Activated naive CD4-positive, alpha-beta T cell treated with anti-CD3 and anti-CD28 coated beads, Interleukin-2, amount 10 ng/mL, durations not matched to agents 7 days and 5 days (primary cell): ENCODE measurements at regions not wholly inside any gene's neighbourhood (a gene's known extent, or its start where the extent isn't known, plus 50 kb on each side); places are given as distances from the start of the nearest gene placed in this dataset.

ENCODE experiments used
- CTCF ChIA-PET: fragments of 350-600 bp; sonication (Branson Sonifier 250); formaldehyde crosslinking; loops from one replicate; lab custom pipeline; 2021; ENCODE audit warnings: antibody characterized with exemption; lab: Charles Lee
- DNase-seq: peaks from one replicate; pipeline ENCODE4 v3.0.0-alpha.2; 2020
- H3K27ac Mint-ChIP-seq: one replicate; pipeline ENCODE4 v1.8.0; 2021; ENCODE audit warnings: mild to moderate bottlenecking, moderate library complexity, mixed read lengths
- H3K27me3 Mint-ChIP-seq: one replicate; pipeline ENCODE4 v1.8.0; 2021; ENCODE audit warnings: mild to moderate bottlenecking, mixed read lengths
- H3K36me3 Mint-ChIP-seq: one replicate; pipeline ENCODE4 v1.8.0; 2021; ENCODE audit warnings: mixed read lengths
- H3K4me1 Mint-ChIP-seq: one replicate; pipeline ENCODE4 v1.8.0; 2021; ENCODE audit warnings: mixed read lengths
- H3K4me3 Mint-ChIP-seq: one replicate; pipeline ENCODE4 v1.8.0; 2021; ENCODE audit warnings: mild to moderate bottlenecking, moderate library complexity, mixed read lengths
- H3K9me3 Mint-ChIP-seq: one replicate; pipeline ENCODE4 v1.8.0; 2021; ENCODE audit warnings: mixed read lengths

- Mint-ChIP-seq H3K9me3 (no peaks in the 10 kb centered on the region), H3K4me1 (no peaks in the 10 kb centered on the region), H3K36me3 (no peaks in the 10 kb centered on the region), H3K27ac (no peak overlapping the region), H3K4me3 (no peak overlapping the region), H3K27me3 (no peaks in the 10 kb centered on the region)
- no peak for DNase-seq
- CTCF ChIA-PET = no interaction called here
Measured at GRCh38 chr2:19819097-19820065, 82.4 kb downstream of the TTC32 start.

- Mint-ChIP-seq H3K36me3 (no peaks in the 10 kb centered on the region), H3K27ac (no peak overlapping the region), H3K4me3 (no peak overlapping the region), H3K27me3 (no peaks in the 10 kb centered on the region), H3K9me3 (no peaks in the 10 kb centered on the region), H3K4me1 (no peaks in the 10 kb centered on the region)
- CTCF ChIA-PET = no interaction called here
- DNase-seq = no peak
Measured at GRCh38 chr2:19818543-19818942, 83.2 kb downstream of the TTC32 start.

GRCh38 chr2:19818039-19818438 is 83.7 kb downstream of the TTC32 start:
- Mint-ChIP-seq H3K27me3 (no peaks in the 10 kb centered on the region), H3K9me3 (no peaks in the 10 kb centered on the region), H3K4me1 (no peaks in the 10 kb centered on the region), H3K4me3 (no peak overlapping the region), H3K27ac (no peak overlapping the region), H3K36me3 (no peaks in the 10 kb centered on the region)
- no peak for DNase-seq
- CTCF ChIA-PET = no interaction called here

GRCh38 chr2:19815746-19816145 is 86.0 kb downstream of the TTC32 start:
- DNase-seq = no peak
- Mint-ChIP-seq H3K27ac (no peak overlapping the region), H3K9me3 (no peaks in the 10 kb centered on the region), H3K4me1 (no peaks in the 10 kb centered on the region), H3K27me3 (no peaks in the 10 kb centered on the region), H3K4me3 (no peak overlapping the region), H3K36me3 (no peaks in the 10 kb centered on the region)
- CTCF ChIA-PET = no interaction called here

GRCh38 chr2:19812166-19812565 is 89.6 kb downstream of the TTC32 start:
- no peak for DNase-seq
- H3K9me3 Mint-ChIP-seq = no peaks in the 10 kb centered on the region
- no peak overlapping the region for H3K27ac Mint-ChIP-seq

GRCh38 chr2:19811186-19811585 is 90.6 kb downstream of the TTC32 start:
- no peak for DNase-seq
- Mint-ChIP-seq H3K27me3 (peaks cover 9% of the 10 kb centered on the region), H3K9me3 (no peaks in the 10 kb centered on the region), H3K4me1 (no peaks in the 10 kb centered on the region), H3K36me3 (no peaks in the 10 kb centered on the region), H3K27ac (no peak overlapping the region), H3K4me3 (no peak overlapping the region)
- CTCF ChIA-PET = no interaction called here

More at GRCh38 chr2:19812166-19812565, 89.6 kb downstream of the TTC32 start:
- Mint-ChIP-seq H3K4me3 (no peak overlapping the region), H3K36me3 (no peaks in the 10 kb centered on the region), H3K4me1 (no peaks in the 10 kb centered on the region), H3K27me3 (peaks cover 6% of the 10 kb centered on the region)
- CTCF ChIA-PET = no interaction called here

- Mint-ChIP-seq H3K36me3 (no peaks in the 10 kb centered on the region), H3K4me1 (no peaks in the 10 kb centered on the region), H3K27ac (no peak overlapping the region)
Measured at GRCh38 chr2:19810637-19811036, 91.1 kb downstream of the TTC32 start.

GRCh38 chr2:19810148-19810547 is 91.6 kb downstream of the TTC32 start:
- Mint-ChIP-seq H3K27ac (no peak overlapping the region), H3K4me1 (no peaks in the 10 kb centered on the region), H3K36me3 (no peaks in the 10 kb centered on the region), H3K27me3 (peaks cover 9% of the 10 kb centered on the region), H3K9me3 (no peaks in the 10 kb centered on the region), H3K4me3 (no peak overlapping the region)
- no peak for DNase-seq
- CTCF ChIA-PET = no interaction called here

More at GRCh38 chr2:19810637-19811036, 91.1 kb downstream of the TTC32 start:
- DNase-seq = no peak
- no peak overlapping the region for H3K4me3 Mint-ChIP-seq
- H3K27me3 Mint-ChIP-seq = peaks cover 9% of the 10 kb centered on the region
- H3K9me3 Mint-ChIP-seq = no peaks in the 10 kb centered on the region
- CTCF ChIA-PET = no interaction called here

- Mint-ChIP-seq H3K4me1 (no peaks in the 10 kb centered on the region), H3K27ac (no peak overlapping the region), H3K9me3 (no peaks in the 10 kb centered on the region), H3K27me3 (peaks cover 9% of the 10 kb centered on the region), H3K36me3 (no peaks in the 10 kb centered on the region), H3K4me3 (no peak overlapping the region)
- no peak for DNase-seq
- CTCF ChIA-PET = no interaction called here
Measured at GRCh38 chr2:19809206-19809605, 92.6 kb downstream of the TTC32 start.

GRCh38 chr2:19807866-19808265 is 93.9 kb downstream of the TTC32 start:
- DNase-seq = no peak
- CTCF ChIA-PET = no interaction called here
- H3K36me3 Mint-ChIP-seq = no peaks in the 10 kb centered on the region
- no peaks in the 10 kb centered on the region for H3K9me3 Mint-ChIP-seq
- peaks cover 9% of the 10 kb centered on the region for H3K27me3 Mint-ChIP-seq
- no peaks in the 10 kb centered on the region for H3K4me1 Mint-ChIP-seq
- no peak overlapping the region for H3K4me3 Mint-ChIP-seq
- H3K27ac Mint-ChIP-seq = no peak overlapping the region

- Mint-ChIP-seq H3K27ac (no peak overlapping the region), H3K4me3 (no peak overlapping the region), H3K36me3 (no peaks in the 10 kb centered on the region), H3K9me3 (no peaks in the 10 kb centered on the region), H3K4me1 (no peaks in the 10 kb centered on the region), H3K27me3 (peaks cover 9% of the 10 kb centered on the region)
- no peak for DNase-seq
- CTCF ChIA-PET = no interaction called here
Measured at GRCh38 chr2:19807346-19807745, 94.4 kb downstream of the TTC32 start.

- no peak overlapping the region for H3K27ac Mint-ChIP-seq
- H3K36me3 Mint-ChIP-seq = no peaks in the 10 kb centered on the region
- no peak overlapping the region for H3K4me3 Mint-ChIP-seq
- CTCF ChIA-PET = no interaction called here
- H3K9me3 Mint-ChIP-seq = no peaks in the 10 kb centered on the region
- H3K4me1 Mint-ChIP-seq = no peaks in the 10 kb centered on the region
- no peak for DNase-seq
- peaks cover 9% of the 10 kb centered on the region for H3K27me3 Mint-ChIP-seq
Measured at GRCh38 chr2:19806591-19806990, 95.2 kb downstream of the TTC32 start.

GRCh38 chr2:19806131-19806530 is 95.7 kb downstream of the TTC32 start:
- Mint-ChIP-seq H3K4me1 (no peaks in the 10 kb centered on the region), H3K36me3 (no peaks in the 10 kb centered on the region), H3K27me3 (peaks cover 9% of the 10 kb centered on the region), H3K9me3 (no peaks in the 10 kb centered on the region), H3K27ac (no peak overlapping the region), H3K4me3 (no peak overlapping the region)
- no peak for DNase-seq
- CTCF ChIA-PET = no interaction called here

- Mint-ChIP-seq H3K36me3 (no peaks in the 10 kb centered on the region), H3K27me3 (peaks cover 13% of the 10 kb centered on the region), H3K27ac (no peak overlapping the region), H3K9me3 (no peaks in the 10 kb centered on the region), H3K4me3 (no peak overlapping the region), H3K4me1 (no peaks in the 10 kb centered on the region)
- CTCF ChIA-PET = no interaction called here
- DNase-seq = no peak
Measured at GRCh38 chr2:19805266-19805665, 96.5 kb downstream of the TTC32 start.

- H3K9me3 Mint-ChIP-seq = no peaks in the 10 kb centered on the region
- no peaks in the 10 kb centered on the region for H3K4me1 Mint-ChIP-seq
- H3K36me3 Mint-ChIP-seq = no peaks in the 10 kb centered on the region
- DNase-seq = no peak
- CTCF ChIA-PET = no interaction called here
- no peak overlapping the region for H3K4me3 Mint-ChIP-seq
- no peak overlapping the region for H3K27ac Mint-ChIP-seq
- peaks cover 13% of the 10 kb centered on the region for H3K27me3 Mint-ChIP-seq
Measured at GRCh38 chr2:19804639-19805260, 97.0 kb downstream of the TTC32 start.
